ENCODE measurements at regions not wholly inside any gene's neighbourhood (a gene's known extent, or its start where the extent isn't known, plus 50 kb on each side); places are given as distances from the start of the nearest gene placed in this dataset.

- no peak overlapping the region for H3K4me3 ChIP-seq
- H3K27ac ChIP-seq (replicated peaks) = no peak overlapping the region
- DNase-seq = no peak
- no peaks in the 10 kb centered on the region for H3K9me3 ChIP-seq (replicated peaks)
- intact Hi-C loops (cut with micrococcal nuclease) = loop anchor here (10.0 kb wide), 1 partner anchor 68 kb away; no protein-coding TSS in a partner anchor
- H3K27me3 ChIP-seq (ENCODE audit: low read depth) = no peaks in the 10 kb centered on the region
- H3K36me3 ChIP-seq = no peaks in the 10 kb centered on the region
- TF ChIP-seq, protein P1, sequence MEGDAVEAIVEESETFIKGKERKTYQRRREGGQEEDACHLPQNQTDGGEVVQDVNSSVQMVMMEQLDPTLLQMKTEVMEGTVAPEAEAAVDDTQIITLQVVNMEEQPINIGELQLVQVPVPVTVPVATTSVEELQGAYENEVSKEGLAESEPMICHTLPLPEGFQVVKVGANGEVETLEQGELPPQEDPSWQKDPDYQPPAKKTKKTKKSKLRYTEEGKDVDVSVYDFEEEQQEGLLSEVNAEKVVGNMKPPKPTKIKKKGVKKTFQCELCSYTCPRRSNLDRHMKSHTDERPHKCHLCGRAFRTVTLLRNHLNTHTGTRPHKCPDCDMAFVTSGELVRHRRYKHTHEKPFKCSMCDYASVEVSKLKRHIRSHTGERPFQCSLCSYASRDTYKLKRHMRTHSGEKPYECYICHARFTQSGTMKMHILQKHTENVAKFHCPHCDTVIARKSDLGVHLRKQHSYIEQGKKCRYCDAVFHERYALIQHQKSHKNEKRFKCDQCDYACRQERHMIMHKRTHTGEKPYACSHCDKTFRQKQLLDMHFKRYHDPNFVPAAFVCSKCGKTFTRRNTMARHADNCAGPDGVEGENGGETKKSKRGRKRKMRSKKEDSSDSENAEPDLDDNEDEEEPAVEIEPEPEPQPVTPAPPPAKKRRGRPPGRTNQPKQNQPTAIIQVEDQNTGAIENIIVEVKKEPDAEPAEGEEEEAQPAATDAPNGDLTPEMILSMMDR (IDR thresholded peaks at IDR 0.05; ENCODE audit: borderline replicate concordance) = no peak
- peaks cover 24% of the 10 kb centered on the region for H3K4me1 ChIP-seq
These were observed 645.8 kb upstream of the GJE1 start for GRCh38 chr6:141486942-141487341.

DNA sequence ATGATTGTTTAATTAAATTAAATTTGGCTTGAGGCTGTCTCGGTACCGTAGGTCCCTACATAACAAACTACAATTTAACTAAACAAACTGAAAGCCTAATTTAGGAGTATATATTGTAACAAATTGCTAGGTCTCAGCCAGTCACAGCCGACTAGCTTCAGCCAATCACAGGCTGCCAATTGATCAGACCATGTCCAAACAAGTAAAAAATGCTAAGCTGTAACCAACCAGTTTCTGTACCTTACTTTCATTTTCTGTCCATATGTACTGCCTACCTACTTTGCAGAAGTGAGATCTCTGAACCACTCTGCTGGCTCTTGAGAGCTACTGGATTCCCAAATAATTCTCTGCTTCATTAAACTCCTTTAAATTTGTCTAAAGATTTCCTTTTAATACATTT, 648.0 kb upstream of the GJE1 start:
- DNase-seq = no peak
- Histone ChIP-seq H3K4me1 (peaks cover 24% of the 10 kb centered on the region), H3K4me3 (no peak overlapping the region), H3K36me3 (no peaks in the 10 kb centered on the region), H3K27me3 (ENCODE audit: low read depth) (no peaks in the 10 kb centered on the region), H3K27ac (replicated peaks) (peak overlapping the region; percentile 71), H3K9me3 (replicated peaks) (no peaks in the 10 kb centered on the region)
- TF ChIP-seq, protein P1 (IDR thresholded peaks at IDR 0.05; ENCODE audit: borderline replicate concordance) = no peak
- intact Hi-C loops (cut with micrococcal nuclease) = loop anchor here (10.0 kb wide), 1 partner anchor 70 kb away; no protein-coding TSS in a partner anchor

DNA sequence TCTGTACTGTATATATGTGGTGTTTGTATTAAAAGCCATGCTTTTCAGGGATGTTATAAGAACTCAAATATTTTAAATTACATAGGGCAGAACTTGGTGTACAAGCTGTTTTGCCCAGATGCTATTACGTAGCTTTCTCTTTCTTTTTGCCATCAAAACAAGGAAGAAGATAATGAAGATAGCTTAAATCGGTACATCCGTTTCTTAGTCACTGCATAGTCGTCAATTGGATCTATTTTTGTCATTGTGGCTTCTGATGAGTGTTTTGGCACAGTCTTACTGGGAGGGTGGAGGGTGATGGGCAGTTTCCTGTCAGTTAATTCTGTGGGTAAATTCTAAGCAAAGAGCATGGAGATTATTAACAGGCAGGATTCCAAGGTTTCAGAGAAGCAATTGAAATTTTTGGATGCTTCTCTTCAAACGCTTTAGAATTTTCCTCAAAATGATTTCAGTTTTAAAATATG, 649.1 kb upstream of the GJE1 start:
- Histone ChIP-seq H3K27me3 (ENCODE audit: low read depth) (no peaks in the 10 kb centered on the region), H3K9me3 (replicated peaks) (no peaks in the 10 kb centered on the region), H3K4me3 (peak overlapping the region; percentile 49), H3K4me1 (peaks cover 24% of the 10 kb centered on the region), H3K27ac (replicated peaks) (peak overlapping the region; percentile 71), H3K36me3 (no peaks in the 10 kb centered on the region)
- TF ChIP-seq, protein P1 (IDR thresholded peaks at IDR 0.05; ENCODE audit: borderline replicate concordance) = no peak
- no peak for DNase-seq
- intact Hi-C loops (cut with micrococcal nuclease) = loop anchor here (10.0 kb wide), 1 partner anchor 71 kb away; no protein-coding TSS in a partner anchor

DNA sequence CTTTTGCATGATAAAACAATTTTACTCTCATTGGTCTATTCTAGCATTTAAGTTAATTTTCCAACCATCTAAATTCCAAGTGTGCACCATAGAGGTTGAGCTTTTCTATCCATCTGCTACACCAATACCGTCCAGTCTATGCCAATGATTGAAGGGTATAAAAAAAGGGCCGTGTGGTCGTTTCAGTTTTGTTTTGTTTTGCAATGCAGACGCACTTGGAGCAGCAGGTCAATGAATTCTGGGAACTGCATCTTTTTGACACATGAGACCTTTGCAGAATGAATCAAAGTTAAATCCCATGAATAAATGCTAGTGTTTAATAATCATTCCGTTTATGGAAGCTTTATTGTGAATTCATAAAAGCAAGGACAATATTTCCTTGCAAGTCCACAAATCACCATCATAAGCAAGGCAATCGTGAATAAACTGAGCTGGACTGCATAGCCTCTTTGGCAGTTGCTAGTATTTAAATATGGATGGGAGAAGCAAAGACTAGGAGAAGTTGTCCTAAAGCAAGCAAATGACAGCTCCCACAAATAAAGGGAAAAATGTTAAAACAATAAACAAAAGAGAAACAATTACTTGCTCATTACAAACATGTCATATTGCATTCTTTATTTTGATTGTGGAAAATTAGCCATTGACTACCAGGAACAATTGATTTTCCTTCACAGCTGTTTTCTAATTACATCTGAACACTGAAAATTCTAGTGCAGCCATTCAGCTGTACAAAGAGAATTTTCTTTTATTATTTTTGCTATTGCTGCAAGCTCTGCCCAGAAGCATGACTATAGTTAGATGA, 649.7 kb upstream of the GJE1 start:
- Histone ChIP-seq H3K4me1 (peaks cover 24% of the 10 kb centered on the region), H3K36me3 (no peaks in the 10 kb centered on the region), H3K27me3 (ENCODE audit: low read depth) (no peaks in the 10 kb centered on the region), H3K4me3 (peak overlapping the region; percentile 49), H3K9me3 (replicated peaks) (no peaks in the 10 kb centered on the region), H3K27ac (replicated peaks) (peak overlapping the region; percentile 71)
- TF ChIP-seq, protein P1 (IDR thresholded peaks at IDR 0.05; ENCODE audit: borderline replicate concordance) = no peak
- DNase-seq = no peak
- intact Hi-C loops (cut with micrococcal nuclease) = loop anchor here (10.0 kb wide), 1 partner anchor 72 kb away; no protein-coding TSS in a partner anchor

GRCh38 chr6:141475259-141475658, 657.5 kb upstream of the GJE1 start:
- Histone ChIP-seq H3K4me3 (no peak overlapping the region), H3K27me3 (ENCODE audit: low read depth) (no peaks in the 10 kb centered on the region), H3K4me1 (no peaks in the 10 kb centered on the region), H3K36me3 (no peaks in the 10 kb centered on the region), H3K27ac (replicated peaks) (no peak overlapping the region), H3K9me3 (replicated peaks) (no peaks in the 10 kb centered on the region)
- intact Hi-C loops (cut with micrococcal nuclease) = no loop called here
- no peak for DNase-seq
- TF ChIP-seq, protein P1 (IDR thresholded peaks at IDR 0.05; ENCODE audit: borderline replicate concordance) = no peak
